HCT116 (cell line): ENCODE measurements at regions not wholly inside any gene's neighbourhood (a gene's known extent, or its start where the extent isn't known, plus 50 kb on each side); places are given as distances from the start of the nearest gene placed in this dataset.

Experiments used
- ATAC-seq: fragments of 200-7000 bp; cut with Tn5 transposase; 2 replicates; pipeline ENCODE4 v1.9.1; 2020; ENCODE audit warnings: mild to moderate bottlenecking, moderate library complexity
- BruUV-seq: library from RNA; stranded (reverse); fragments of 400-500 nt; replicated peaks from 2 replicates; lab custom pipeline; 2021; lab: Mats Ljungman, UMichigan
- CTCF ChIA-PET: fragments of 300-600 bp; sonication (Branson Sonifier 250); formaldehyde crosslinking; loops from one replicate; lab custom pipeline; 2021; ENCODE audit warnings: antibody characterized with exemption; lab: Charles Lee
- POLR2A ChIA-PET: fragments of 300-600, 350-600 bp; sonication (Branson Sonifier 250); formaldehyde crosslinking; loops from one replicate; lab custom pipeline; 2021; ENCODE audit warnings: antibody characterized with exemption; lab: Charles Lee
- RAD21 ChIA-PET, 2 experiments: fragments of 300-600 bp; sonication (Branson Sonifier 250); formaldehyde crosslinking; loops; one replicate each; lab custom pipeline; 2023; ENCODE audit warnings: low total read pairs in 2 of 2; ENCODE audit not compliant: uncharacterized antibody in 2 of 2, unreplicated experiment in 2 of 2, low non-redundant PET in 1 of 2; lab: Charles Lee
- DNase-seq: peaks from one replicate; pipeline ENCODE4 v3.0.0-alpha.2; 2010; ENCODE audit warnings: low read depth, low spot score
- H2AFZ ChIP-seq: fragments of 200-600 bp; shearing (Covaris generic), sonication (generic); 2 replicates; pipeline ENCODE4 v1.6.1; 2017; ENCODE audit warnings: low read depth, mixed run types, mixed read lengths, antibody characterized with exemption, low read length; ENCODE audit not compliant: poor library complexity, severe bottlenecking
- H3K27ac ChIP-seq: 2 replicates; pipeline ENCODE4 v1.5.1; 2012; ENCODE audit warnings: low read depth, low read length
- H3K27me3 ChIP-seq: fragments of 200-600 bp; sonication (generic); 2 replicates; pipeline ENCODE4 v1.6.1; 2016; ENCODE audit warnings: mixed run types, low read length, mixed read lengths; ENCODE audit not compliant: insufficient read depth
- H3K36me3 ChIP-seq, 2 experiments: fragments of 200-500 bp in 1 of 2; fragments of 200-600 bp in 1 of 2; sonication (Bioruptor generic) in 1 of 2; sonication (generic) in 1 of 2; 2 replicates each; pipeline versions ENCODE4 v1.5.1 to v1.6.1; 2014 to 2016; ENCODE audit warnings: low read length in 2 of 2, inconsistent platforms in 1 of 2, mixed read lengths in 1 of 2, mixed run types in 1 of 2; ENCODE audit not compliant: insufficient read depth in 2 of 2, control insufficient read depth in 1 of 2
- H3K4me1 ChIP-seq, 2 experiments: fragments of 200-600 bp in 1 of 2; sonication (generic) in 1 of 2; 2 replicates each; pipeline versions ENCODE4 v1.5.1 to v1.6.1; 2012 to 2017; ENCODE audit warnings: low read length in 2 of 2, inconsistent platforms in 1 of 2, mild to moderate bottlenecking in 1 of 2, mixed read lengths in 1 of 2, mixed run types in 1 of 2, moderate library complexity in 1 of 2; ENCODE audit not compliant: insufficient read depth in 2 of 2, control insufficient read depth in 1 of 2
- H3K4me2 ChIP-seq: fragments of 200-600 bp; sonication (generic); 2 replicates; pipeline ENCODE4 v1.6.1; 2017; ENCODE audit warnings: mixed run types, low read length, mixed read lengths
- H3K4me3 ChIP-seq, 2 experiments: fragments of 200-600 bp in 1 of 2; sonication (generic) in 1 of 2; replicated peaks in 1 of 2; 2 replicates each; pipeline ENCODE4 v1.5.1; 2011 to 2016; ENCODE audit warnings: low read length in 2 of 2, control low read depth in 1 of 2, low read depth in 1 of 2, mild to moderate bottlenecking in 1 of 2, mixed read lengths in 1 of 2, mixed run types in 1 of 2
- H3K79me2 ChIP-seq: fragments of 200-600 bp; sonication (generic); 2 replicates; pipeline ENCODE4 v1.6.1; 2017; ENCODE audit warnings: mild to moderate bottlenecking, mixed run types, low read length, moderate library complexity, mixed read lengths; ENCODE audit not compliant: insufficient read depth
- H3K9ac ChIP-seq: fragments of 200-600 bp; sonication (generic); 2 replicates; pipeline ENCODE4 v1.6.1; 2016; ENCODE audit warnings: low read length, mixed read lengths
- H3K9me2 ChIP-seq: fragments of 200-600 bp; sonication (generic), shearing (Covaris generic); 2 replicates; pipeline ENCODE4 v1.6.1; 2017; ENCODE audit warnings: mixed run types, mild to moderate bottlenecking, moderate library complexity; ENCODE audit not compliant: insufficient read depth
- H3K9me3 ChIP-seq, 2 experiments: fragments of 200-500 bp in 1 of 2; fragments of 200-600 bp in 1 of 2; sonication (Bioruptor generic) in 1 of 2; sonication (generic) in 1 of 2; 2 replicates each; pipeline ENCODE4 v1.6.1; 2014 to 2017; ENCODE audit warnings: low read length in 2 of 2, mixed read lengths in 2 of 2, inconsistent platforms in 1 of 2, low read depth in 1 of 2, mild to moderate bottlenecking in 1 of 2, mixed run types in 1 of 2, moderate library complexity in 1 of 2; ENCODE audit not compliant: control insufficient read depth in 1 of 2, insufficient read depth in 1 of 2
- H4K20me1 ChIP-seq: fragments of 200-600 bp; sonication (generic), shearing (Covaris generic); 2 replicates; pipeline ENCODE4 v1.6.1; 2017; ENCODE audit warnings: mixed run types, mild to moderate bottlenecking, moderate library complexity; ENCODE audit not compliant: insufficient read depth
- CBX3 ChIP-seq: IDR thresholded peaks from 2 replicates; pipeline ENCODE4 v1.6.1; 2012; ENCODE audit warnings: low read depth
- CTCF ChIP-seq, 3 experiments: fragments of 200-600 bp in 1 of 3; sonication (generic) in 1 of 3; IDR thresholded peaks in 2 of 3; conservative IDR thresholded peaks in 1 of 3; 2 replicates each; pipeline ENCODE4 v1.5.1; 2012 to 2017; ENCODE audit warnings: low read depth in 2 of 3, low read length in 2 of 3, antibody characterized with exemption in 1 of 3, borderline replicate concordance in 1 of 3, control low read depth in 1 of 3, mild to moderate bottlenecking in 1 of 3, mixed read lengths in 1 of 3, mixed run types in 1 of 3, moderate library complexity in 1 of 3; ENCODE audit not compliant: insufficient read depth in 1 of 3
- EZH2 ChIP-seq: fragments of 200-600 bp; sonication (generic); IDR thresholded peaks from 2 replicates; pipeline ENCODE4 v1.6.1; 2017; ENCODE audit warnings: antibody characterized with exemption, mixed run types
- EZH2phosphoT487 ChIP-seq: fragments of 200-600 bp; IDR thresholded peaks from 2 replicates; pipeline ENCODE4 v1.6.1; 2018; ENCODE audit warnings: antibody characterized with exemption, borderline replicate concordance
- MAX ChIP-seq: IDR thresholded peaks from 2 replicates; pipeline ENCODE4 v1.6.1; 2012
- SP1 ChIP-seq: IDR thresholded peaks from 2 replicates; pipeline ENCODE4 v1.6.1; 2012; ENCODE audit warnings: low read depth
- ZBTB33 ChIP-seq: IDR thresholded peaks from 2 replicates; pipeline ENCODE4 v1.6.1; 2011; ENCODE audit warnings: mild to moderate bottlenecking, low read length, moderate library complexity; ENCODE audit not compliant: insufficient replicate concordance; ENCODE audit errors: extremely low read depth
- ZNF274 ChIP-seq: fragments of 200-500 bp; sonication (Bioruptor generic); IDR thresholded peaks from 2 replicates; pipeline ENCODE4 v1.6.1; 2014; ENCODE audit warnings: mild to moderate bottlenecking, low read depth, low read length, inconsistent platforms
- intact Hi-C: fragments of 100-400 bp; cut with micrococcal nuclease; formaldehyde crosslinking; loops from 2 replicates; pipeline ENCODE4 v1.10.0; 2022

GRCh38 chr10:20712774-20713173 is 184.3 kb downstream of the NEBL start:
- no TSS peak for BruUV-seq
- Histone ChIP-seq H3K9ac (no peak overlapping the region), H3K36me3 (no peaks in the 10 kb centered on the region), H3K4me2 (no peak overlapping the region), H3K79me2 (no peaks in the 10 kb centered on the region), H3K9me3 (no peaks in the 10 kb centered on the region), H3K27me3 (no peaks in the 10 kb centered on the region), H3K4me3 (no peak overlapping the region), H3K27ac (no peak overlapping the region), H3K4me1 (no peaks in the 10 kb centered on the region), H2AFZ (no peak overlapping the region), H4K20me1 (no peaks in the 10 kb centered on the region), H3K9me2 (no peaks in the 10 kb centered on the region)
- intact Hi-C loops: no loop called here
- ChIA-PET CTCF (no interaction called here), RAD21 (no interaction called here), POLR2A (no interaction called here)
- no peak for DNase-seq
- no peak for ATAC-seq
- TF ChIP-seq SP1 (no peak), EZH2 (no peak), ZBTB33 (no peak), ZNF274 (no peak), CBX3 (no peak)

GRCh38 chr10:20709708-20710107 is 187.4 kb downstream of the NEBL start:
- RAD21 ChIA-PET: no interaction called here
- H3K36me3 ChIP-seq: no peaks in the 10 kb centered on the region
- no TSS peak for BruUV-seq
- H3K9me2 ChIP-seq: no peaks in the 10 kb centered on the region
- no peaks in the 10 kb centered on the region for H4K20me1 ChIP-seq
- H3K9me3 ChIP-seq: no peaks in the 10 kb centered on the region
- DNase-seq (no peak), ATAC-seq (no peak)
- POLR2A ChIA-PET: no interaction called here
- H3K4me2 ChIP-seq: no peak overlapping the region
- H3K4me1 ChIP-seq: no peaks in the 10 kb centered on the region
- no peak overlapping the region for H3K27ac ChIP-seq
- no peaks in the 10 kb centered on the region for H3K79me2 ChIP-seq
- intact Hi-C loops: no loop called here
- H3K4me3 ChIP-seq: no peak overlapping the region
- CTCF ChIA-PET: no interaction called here
- H3K9ac ChIP-seq: no peak overlapping the region
- no peak for TF ChIP-seq CTCF (IDR thresholded peaks at IDR 0.05 in 2 of 3, conservative IDR thresholded peaks at IDR 0.05 in 1 of 3; ENCODE audit: borderline replicate concordance in 1 of 3, insufficient read depth in 1 of 3, low read depth in 2 of 3, low read length in 2 of 3)
- no peak for TF ChIP-seq CBX3
- TF ChIP-seq MAX: no peak
- no peak for TF ChIP-seq EZH2phosphoT487
- no peaks in the 10 kb centered on the region; the same call in 1 of the 2 replicates for H3K27me3 ChIP-seq
- H2AFZ ChIP-seq: no peak overlapping the region
